ENCODE measurements at regions not wholly inside any gene's neighbourhood (a gene's known extent, or its start where the extent isn't known, plus 50 kb on each side); places are given as distances from the start of the nearest gene placed in this dataset.

DNA sequence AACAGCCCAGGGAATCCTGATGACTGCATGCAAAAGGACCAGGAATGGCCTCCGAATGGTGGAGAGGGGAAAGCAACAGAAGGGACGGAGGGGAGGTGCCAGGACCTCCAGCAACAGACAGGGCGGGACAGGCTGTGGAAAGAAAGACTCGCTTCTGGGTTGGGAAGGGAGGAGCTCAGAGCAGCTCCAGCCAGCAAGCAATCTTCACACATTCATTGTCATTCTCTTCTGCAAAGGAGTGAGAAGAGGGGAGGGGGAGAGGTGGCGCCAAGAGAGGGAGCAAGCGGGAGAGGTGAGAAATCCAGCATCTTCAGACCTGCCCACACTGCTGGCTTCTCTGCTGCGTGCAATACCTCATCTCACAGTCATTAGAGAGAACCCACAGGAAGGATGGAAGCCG, 509.0 kb downstream of the BUD13 start:
- H3K9me3 ChIP-seq, result no peaks in the 10 kb centered on the region
- H3K36me3 ChIP-seq (ENCODE audit: control insufficient read depth, insufficient read depth, low read length), result no peaks in the 10 kb centered on the region
- ChIA-PET POLR2A (no interaction called here), CTCF (no interaction called here)
- Mint-ChIP-seq H3K27ac (ENCODE audit: unreplicated experiment) (no peak overlapping the region), H3K36me3 (ENCODE audit: insufficient read depth, unreplicated experiment) (no peaks in the 10 kb centered on the region), H3K4me3 (ENCODE audit: unreplicated experiment) (no peak overlapping the region), H3K9me3 (ENCODE audit: unreplicated experiment) (no peaks in the 10 kb centered on the region), H3K4me1 (ENCODE audit: low read depth, unreplicated experiment) (no peaks in the 10 kb centered on the region), H3K27me3 (ENCODE audit: insufficient read depth, unreplicated experiment) (peaks cover 41% of the 10 kb centered on the region)
- no peaks in the 10 kb centered on the region for H3K4me1 ChIP-seq
- no peak overlapping the region for H3K4me3 ChIP-seq (ENCODE audit: low read depth, low read length)
- no peak for TF ChIP-seq CTCF (IDR thresholded peaks at IDR 0.05; ENCODE audit: insufficient read depth in 1 of 2, low read depth in 1 of 2, low read length in 1 of 2, severe bottlenecking in 1 of 2, unreplicated experiment in 1 of 2)
- intact Hi-C loops (cut with micrococcal nuclease; ENCODE audit: unreplicated experiment), result no loop called here
- no peak for DNase-seq
- H3K27me3 ChIP-seq (replicated peaks; ENCODE audit: control insufficient read depth, insufficient read depth, low read length), result no peaks in the 10 kb centered on the region
- BruUV-seq (replicated peaks), result no TSS peak

- Mint-ChIP-seq H3K36me3 (ENCODE audit: insufficient read depth, unreplicated experiment) (no peaks in the 10 kb centered on the region), H3K4me1 (ENCODE audit: low read depth, unreplicated experiment) (no peaks in the 10 kb centered on the region), H3K9me3 (ENCODE audit: unreplicated experiment) (no peaks in the 10 kb centered on the region), H3K27me3 (ENCODE audit: insufficient read depth, unreplicated experiment) (peaks cover 43% of the 10 kb centered on the region), H3K4me3 (ENCODE audit: unreplicated experiment) (no peak overlapping the region), H3K27ac (ENCODE audit: unreplicated experiment) (no peak overlapping the region)
- ChIA-PET CTCF (no interaction called here), POLR2A (no interaction called here)
- Histone ChIP-seq H3K27me3 (replicated peaks; ENCODE audit: control insufficient read depth, insufficient read depth, low read length) (no peaks in the 10 kb centered on the region), H3K9me3 (no peaks in the 10 kb centered on the region), H3K4me1 (no peaks in the 10 kb centered on the region), H3K4me3 (ENCODE audit: low read depth, low read length) (no peak overlapping the region), H3K36me3 (ENCODE audit: control insufficient read depth, insufficient read depth, low read length) (no peaks in the 10 kb centered on the region)
- DNase-seq, result no peak
- intact Hi-C loops (cut with micrococcal nuclease; ENCODE audit: unreplicated experiment), result no loop called here
- BruUV-seq (replicated peaks), result no TSS peak
- TF ChIP-seq CTCF (IDR thresholded peaks at IDR 0.05; ENCODE audit: insufficient read depth in 1 of 2, low read depth in 1 of 2, low read length in 1 of 2, severe bottlenecking in 1 of 2, unreplicated experiment in 1 of 2), result no peak
Observed at GRCh38 chr11:116263019-116263418, 509.8 kb downstream of the BUD13 start.

DNA sequence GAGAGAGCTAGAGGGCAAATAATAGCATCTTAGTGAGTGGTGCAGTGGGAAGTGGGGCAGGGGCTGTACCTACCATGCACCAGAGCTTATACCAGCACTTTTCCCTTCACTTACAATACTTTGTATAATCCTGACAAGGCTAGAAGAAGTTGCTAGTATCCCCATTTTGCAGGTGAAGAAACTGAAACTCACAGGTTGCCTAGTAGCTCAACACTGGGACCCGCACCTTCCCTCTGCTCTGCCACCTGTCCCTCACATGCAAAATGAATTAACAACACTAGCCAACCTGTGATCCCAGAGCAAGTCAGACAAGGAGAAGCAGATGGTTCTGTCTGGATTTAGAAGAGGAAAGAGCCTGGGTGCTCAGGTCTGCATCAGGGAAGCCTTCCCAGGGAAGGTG, 510.4 kb downstream of the BUD13 start:
- H3K27me3 Mint-ChIP-seq (ENCODE audit: insufficient read depth, unreplicated experiment), result peaks cover 43% of the 10 kb centered on the region
- H3K4me1 Mint-ChIP-seq (ENCODE audit: low read depth, unreplicated experiment), result no peaks in the 10 kb centered on the region
- no peaks in the 10 kb centered on the region for H3K36me3 Mint-ChIP-seq (ENCODE audit: insufficient read depth, unreplicated experiment)
- Histone ChIP-seq H3K27me3 (replicated peaks; ENCODE audit: control insufficient read depth, insufficient read depth, low read length) (no peaks in the 10 kb centered on the region), H3K36me3 (ENCODE audit: control insufficient read depth, insufficient read depth, low read length) (no peaks in the 10 kb centered on the region), H3K4me1 (no peaks in the 10 kb centered on the region), H3K4me3 (ENCODE audit: low read depth, low read length) (no peak overlapping the region), H3K9me3 (no peaks in the 10 kb centered on the region)
- no peak for TF ChIP-seq CTCF (IDR thresholded peaks at IDR 0.05; ENCODE audit: insufficient read depth in 1 of 2, low read depth in 1 of 2, low read length in 1 of 2, severe bottlenecking in 1 of 2, unreplicated experiment in 1 of 2)
- H3K9me3 Mint-ChIP-seq (ENCODE audit: unreplicated experiment), result no peaks in the 10 kb centered on the region
- ChIA-PET CTCF (no interaction called here), POLR2A (interaction anchor here (0.8 kb wide), 1 partner anchor 14 kb away, joined by 3 read pairs; no protein-coding TSS in a partner anchor)
- H3K27ac Mint-ChIP-seq (ENCODE audit: unreplicated experiment), result no peak overlapping the region
- BruUV-seq (replicated peaks), result no TSS peak
- DNase-seq, result no peak
- intact Hi-C loops (cut with micrococcal nuclease; ENCODE audit: unreplicated experiment), result no loop called here
- no peak overlapping the region for H3K4me3 Mint-ChIP-seq (ENCODE audit: unreplicated experiment)

Measured in Caco-2 (cell line).